ENCODE measurements at regions not wholly inside any gene's neighbourhood (a gene's known extent, or its start where the extent isn't known, plus 50 kb on each side); places are given as distances from the start of the nearest gene placed in this dataset.

DNA sequence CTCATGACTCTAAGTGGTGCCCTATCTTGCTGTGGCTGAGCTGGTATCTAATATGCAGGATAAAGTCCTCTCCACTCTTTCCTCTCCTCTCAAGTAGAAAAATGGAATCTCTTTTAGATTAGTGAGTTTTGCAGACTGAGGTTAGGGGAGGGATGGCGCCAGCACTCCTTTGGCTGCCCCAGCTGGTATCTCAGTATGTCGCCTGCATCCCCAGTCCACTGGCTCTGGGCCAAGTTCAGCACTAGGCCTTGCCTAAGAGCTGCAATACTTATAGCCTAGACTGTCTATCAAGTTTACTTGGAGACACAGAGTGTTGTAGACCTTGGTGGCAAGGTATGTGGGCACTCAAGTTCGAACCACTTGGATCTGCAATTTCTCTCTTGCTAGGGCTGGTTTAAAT, 351.3 kb downstream of the NAP1L3 start:
- Histone ChIP-seq H3K9me3 (no peaks in the 10 kb centered on the region), H3K27ac (no peak overlapping the region), H3K4me1 (no peaks in the 10 kb centered on the region), H3K36me3 (ENCODE audit: insufficient read depth in 1 of 2, low read depth in 1 of 2) (no peaks in the 10 kb centered on the region), H3K4me3 (no peak overlapping the region), H3K27me3 (ENCODE audit: insufficient read depth in 3 of 3, low read length in 2 of 3) (no peaks in the 10 kb centered on the region)
- intact Hi-C loops (cut with DNase I): no loop called here
- DNase-seq (no peak), ATAC-seq (no peak)
- TF ChIP-seq, protein P1, sequence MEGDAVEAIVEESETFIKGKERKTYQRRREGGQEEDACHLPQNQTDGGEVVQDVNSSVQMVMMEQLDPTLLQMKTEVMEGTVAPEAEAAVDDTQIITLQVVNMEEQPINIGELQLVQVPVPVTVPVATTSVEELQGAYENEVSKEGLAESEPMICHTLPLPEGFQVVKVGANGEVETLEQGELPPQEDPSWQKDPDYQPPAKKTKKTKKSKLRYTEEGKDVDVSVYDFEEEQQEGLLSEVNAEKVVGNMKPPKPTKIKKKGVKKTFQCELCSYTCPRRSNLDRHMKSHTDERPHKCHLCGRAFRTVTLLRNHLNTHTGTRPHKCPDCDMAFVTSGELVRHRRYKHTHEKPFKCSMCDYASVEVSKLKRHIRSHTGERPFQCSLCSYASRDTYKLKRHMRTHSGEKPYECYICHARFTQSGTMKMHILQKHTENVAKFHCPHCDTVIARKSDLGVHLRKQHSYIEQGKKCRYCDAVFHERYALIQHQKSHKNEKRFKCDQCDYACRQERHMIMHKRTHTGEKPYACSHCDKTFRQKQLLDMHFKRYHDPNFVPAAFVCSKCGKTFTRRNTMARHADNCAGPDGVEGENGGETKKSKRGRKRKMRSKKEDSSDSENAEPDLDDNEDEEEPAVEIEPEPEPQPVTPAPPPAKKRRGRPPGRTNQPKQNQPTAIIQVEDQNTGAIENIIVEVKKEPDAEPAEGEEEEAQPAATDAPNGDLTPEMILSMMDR (IDR thresholded peaks at IDR 0.05): no peak
- WGBS, 3 donors: 78 to 81% (median 80%) methylated on average over 3 of the region's 3 CpGs

DNA sequence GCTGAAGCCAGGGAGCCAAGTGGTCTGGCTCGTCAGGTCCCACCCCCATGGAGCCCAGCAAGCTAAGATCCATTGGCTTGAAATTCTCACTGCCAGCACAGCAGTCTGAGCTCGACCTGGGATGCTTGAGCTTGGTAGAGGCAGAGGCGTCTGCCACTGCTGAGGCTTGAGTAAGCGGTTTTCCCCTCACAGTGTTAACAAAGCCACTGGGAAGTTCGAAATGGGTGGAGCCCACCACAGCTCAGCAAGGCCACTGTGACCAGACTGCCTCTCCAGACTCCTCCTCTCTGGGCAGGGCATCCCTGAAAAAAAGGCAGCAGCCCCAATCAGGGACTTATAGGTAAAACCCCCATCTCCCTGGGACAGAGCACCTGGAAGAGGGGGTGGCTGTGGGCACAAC, 353.8 kb downstream of the NAP1L3 start:
- H3K4me3 ChIP-seq: no peak overlapping the region
- TF ChIP-seq, protein P1 (IDR thresholded peaks at IDR 0.05): no peak
- no peak for DNase-seq
- no peak overlapping the region for H3K27ac ChIP-seq
- 61 to 67% (median 67%) methylated on average over 5 of the region's 5 CpGs for WGBS, 3 donors
- H3K4me1 ChIP-seq: no peaks in the 10 kb centered on the region
- ATAC-seq: no peak
- H3K36me3 ChIP-seq (ENCODE audit: insufficient read depth in 1 of 2, low read depth in 1 of 2): no peaks in the 10 kb centered on the region
- H3K9me3 ChIP-seq: no peaks in the 10 kb centered on the region
- H3K27me3 ChIP-seq (ENCODE audit: insufficient read depth in 3 of 3, low read length in 2 of 3): no peaks in the 10 kb centered on the region
- intact Hi-C loops (cut with DNase I): no loop called here

All from psoas muscle (tissue), 7 donors.